ENCODE measurements at regions not wholly inside any gene's neighbourhood (a gene's known extent, or its start where the extent isn't known, plus 50 kb on each side); places are given as distances from the start of the nearest gene placed in this dataset.

DNA sequence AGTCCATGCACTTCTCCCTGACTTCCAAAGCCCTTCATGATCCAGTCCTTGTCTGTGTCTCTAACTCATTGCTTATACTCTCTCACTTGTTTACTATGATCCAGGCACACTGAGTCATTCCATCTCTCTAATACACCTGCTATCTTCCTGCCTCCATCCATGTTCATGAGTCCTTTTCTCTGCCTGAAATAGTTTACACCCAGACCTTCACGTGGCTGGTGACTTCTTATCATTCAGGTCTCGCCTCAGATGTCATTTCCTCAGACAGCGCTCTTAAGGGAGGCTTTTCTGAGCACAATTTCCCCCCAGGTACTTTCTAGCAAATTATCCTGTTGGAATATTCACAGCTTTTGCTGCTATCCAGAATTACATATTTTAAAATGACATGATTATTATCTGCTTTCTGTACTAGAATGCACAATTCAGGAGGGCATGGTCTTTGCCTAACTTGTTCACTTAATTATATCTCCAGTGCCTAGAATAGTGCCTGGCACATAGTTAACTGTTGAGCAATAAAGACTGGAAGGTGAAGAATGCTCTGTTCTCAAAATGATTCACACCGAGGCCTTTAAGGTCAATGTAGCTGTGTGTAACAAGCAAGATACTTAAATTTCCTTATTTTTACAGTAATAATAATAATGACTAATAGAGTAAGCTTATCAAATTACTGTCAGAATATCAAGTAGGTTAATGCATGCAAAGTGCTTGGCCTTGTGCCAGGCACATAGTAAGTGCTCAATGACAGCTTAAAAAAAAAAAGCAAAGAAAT lies 183.7 kb upstream of the SPRY2 start:
- TF ChIP-seq POLR2A (IDR thresholded peaks at IDR 0.05): no peak
- TF ChIP-seq, protein P1, sequence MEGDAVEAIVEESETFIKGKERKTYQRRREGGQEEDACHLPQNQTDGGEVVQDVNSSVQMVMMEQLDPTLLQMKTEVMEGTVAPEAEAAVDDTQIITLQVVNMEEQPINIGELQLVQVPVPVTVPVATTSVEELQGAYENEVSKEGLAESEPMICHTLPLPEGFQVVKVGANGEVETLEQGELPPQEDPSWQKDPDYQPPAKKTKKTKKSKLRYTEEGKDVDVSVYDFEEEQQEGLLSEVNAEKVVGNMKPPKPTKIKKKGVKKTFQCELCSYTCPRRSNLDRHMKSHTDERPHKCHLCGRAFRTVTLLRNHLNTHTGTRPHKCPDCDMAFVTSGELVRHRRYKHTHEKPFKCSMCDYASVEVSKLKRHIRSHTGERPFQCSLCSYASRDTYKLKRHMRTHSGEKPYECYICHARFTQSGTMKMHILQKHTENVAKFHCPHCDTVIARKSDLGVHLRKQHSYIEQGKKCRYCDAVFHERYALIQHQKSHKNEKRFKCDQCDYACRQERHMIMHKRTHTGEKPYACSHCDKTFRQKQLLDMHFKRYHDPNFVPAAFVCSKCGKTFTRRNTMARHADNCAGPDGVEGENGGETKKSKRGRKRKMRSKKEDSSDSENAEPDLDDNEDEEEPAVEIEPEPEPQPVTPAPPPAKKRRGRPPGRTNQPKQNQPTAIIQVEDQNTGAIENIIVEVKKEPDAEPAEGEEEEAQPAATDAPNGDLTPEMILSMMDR (IDR thresholded peaks at IDR 0.05): no peak
